ENCODE measurements at regions not wholly inside any gene's neighbourhood (a gene's known extent, or its start where the extent isn't known, plus 50 kb on each side); places are given as distances from the start of the nearest gene placed in this dataset.

DNA sequence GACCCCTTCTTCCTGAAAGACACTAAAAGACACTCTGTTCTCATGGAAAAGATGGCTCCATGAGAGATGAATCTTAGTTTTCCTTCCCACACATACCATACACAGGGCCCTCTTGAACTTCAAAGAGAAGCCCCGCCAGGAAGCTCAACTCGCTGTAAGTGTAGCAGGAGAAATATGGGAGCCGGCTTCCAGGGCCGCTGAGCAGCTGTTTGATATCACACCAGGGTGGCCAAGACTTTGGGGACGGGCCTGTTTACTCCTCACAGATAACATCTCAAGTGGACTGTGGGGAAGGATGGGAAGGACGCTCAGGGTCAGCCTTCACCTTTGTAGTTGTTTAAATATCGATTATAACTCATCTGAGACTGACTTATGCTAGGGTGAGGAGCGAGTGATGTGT lies 235.5 kb upstream of the TBX3 start:
- TF ChIP-seq ZFP3 (CRISPR knock-in tag; IDR thresholded peaks at IDR 0.05) = no peak
- TF ChIP-seq TCF4 (CRISPR knock-in tag; IDR thresholded peaks at IDR 0.05; ENCODE audit: borderline replicate concordance) = no peak
- no peak for TF ChIP-seq ARNTL (CRISPR knock-in tag; IDR thresholded peaks at IDR 0.05; ENCODE audit: borderline replicate concordance, low read depth)
- TF ChIP-seq, protein P1, sequence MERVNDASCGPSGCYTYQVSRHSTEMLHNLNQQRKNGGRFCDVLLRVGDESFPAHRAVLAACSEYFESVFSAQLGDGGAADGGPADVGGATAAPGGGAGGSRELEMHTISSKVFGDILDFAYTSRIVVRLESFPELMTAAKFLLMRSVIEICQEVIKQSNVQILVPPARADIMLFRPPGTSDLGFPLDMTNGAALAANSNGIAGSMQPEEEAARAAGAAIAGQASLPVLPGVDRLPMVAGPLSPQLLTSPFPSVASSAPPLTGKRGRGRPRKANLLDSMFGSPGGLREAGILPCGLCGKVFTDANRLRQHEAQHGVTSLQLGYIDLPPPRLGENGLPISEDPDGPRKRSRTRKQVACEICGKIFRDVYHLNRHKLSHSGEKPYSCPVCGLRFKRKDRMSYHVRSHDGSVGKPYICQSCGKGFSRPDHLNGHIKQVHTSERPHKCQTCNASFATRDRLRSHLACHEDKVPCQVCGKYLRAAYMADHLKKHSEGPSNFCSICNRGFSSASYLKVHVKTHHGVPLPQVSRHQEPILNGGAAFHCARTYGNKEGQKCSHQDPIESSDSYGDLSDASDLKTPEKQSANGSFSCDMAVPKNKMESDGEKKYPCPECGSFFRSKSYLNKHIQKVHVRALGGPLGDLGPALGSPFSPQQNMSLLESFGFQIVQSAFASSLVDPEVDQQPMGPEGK (CRISPR knock-in tag; IDR thresholded peaks at IDR 0.05; ENCODE audit: borderline replicate concordance) = no peak
- no peak for TF ChIP-seq ZNF70 (CRISPR knock-in tag; IDR thresholded peaks at IDR 0.05)
- no peak for TF ChIP-seq GLIS3 (CRISPR knock-in tag; IDR thresholded peaks at IDR 0.05)
- no peak for TF ChIP-seq RARB (CRISPR knock-in tag; IDR thresholded peaks at IDR 0.05)
- TF ChIP-seq, protein P2, sequence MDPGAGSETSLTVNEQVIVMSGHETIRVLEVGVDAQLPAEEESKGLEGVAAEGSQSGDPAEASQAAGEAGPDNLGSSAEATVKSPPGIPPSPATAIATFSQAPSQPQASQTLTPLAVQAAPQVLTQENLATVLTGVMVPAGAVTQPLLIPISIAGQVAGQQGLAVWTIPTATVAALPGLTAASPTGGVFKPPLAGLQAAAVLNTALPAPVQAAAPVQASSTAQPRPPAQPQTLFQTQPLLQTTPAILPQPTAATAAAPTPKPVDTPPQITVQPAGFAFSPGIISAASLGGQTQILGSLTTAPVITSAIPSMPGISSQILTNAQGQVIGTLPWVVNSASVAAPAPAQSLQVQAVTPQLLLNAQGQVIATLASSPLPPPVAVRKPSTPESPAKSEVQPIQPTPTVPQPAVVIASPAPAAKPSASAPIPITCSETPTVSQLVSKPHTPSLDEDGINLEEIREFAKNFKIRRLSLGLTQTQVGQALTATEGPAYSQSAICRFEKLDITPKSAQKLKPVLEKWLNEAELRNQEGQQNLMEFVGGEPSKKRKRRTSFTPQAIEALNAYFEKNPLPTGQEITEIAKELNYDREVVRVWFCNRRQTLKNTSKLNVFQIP (CRISPR knock-in tag; IDR thresholded peaks at IDR 0.05; ENCODE audit: borderline replicate concordance, low read depth) = no peak
- no peak for TF ChIP-seq ZNF565 (CRISPR knock-in tag; conservative IDR thresholded peaks at IDR 0.05; ENCODE audit: low read depth)
- TF ChIP-seq ZNF8 (CRISPR knock-in tag; IDR thresholded peaks at IDR 0.05) = no peak
- TF ChIP-seq ZFP30 (CRISPR knock-in tag; IDR thresholded peaks at IDR 0.05) = no peak
- TF ChIP-seq BACH2 (CRISPR knock-in tag; IDR thresholded peaks at IDR 0.05; ENCODE audit: borderline replicate concordance) = no peak
- no peak for TF ChIP-seq TOX (CRISPR knock-in tag; IDR thresholded peaks at IDR 0.05; ENCODE audit: borderline replicate concordance)
- ATAC-seq = no peak

DNA sequence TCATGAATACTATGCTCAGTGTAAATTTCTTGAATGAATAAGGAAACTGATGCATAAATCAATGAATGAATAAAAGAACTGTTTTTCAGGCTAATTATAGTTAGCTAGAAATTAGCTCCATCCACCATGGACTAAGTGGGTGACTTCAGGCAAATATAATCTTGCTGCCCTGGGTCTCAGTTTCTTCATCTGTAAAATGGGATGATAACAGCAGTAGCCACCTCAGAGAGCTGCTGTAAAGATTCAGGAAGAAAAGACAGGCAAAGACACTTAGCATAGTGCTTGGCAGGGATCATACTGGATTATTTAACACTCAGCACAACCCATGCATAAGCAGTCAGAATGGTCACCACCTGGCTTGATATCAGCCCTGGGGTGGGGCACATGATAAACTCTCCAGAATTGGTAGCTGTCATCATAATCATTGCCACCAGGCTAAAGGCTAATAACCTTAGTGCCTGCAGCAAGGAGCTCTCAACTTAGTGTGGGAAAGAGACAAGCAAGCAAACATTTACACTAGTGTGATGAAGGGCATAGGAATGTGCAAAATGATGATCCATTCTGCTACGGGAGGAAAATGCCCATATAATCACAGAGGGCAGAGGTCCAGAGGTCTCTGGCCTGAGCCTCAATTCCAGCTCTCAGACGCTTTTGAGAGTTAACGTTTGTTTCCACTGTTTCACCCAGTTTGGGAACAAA lies 234.7 kb upstream of the TBX3 start:
- peak; percentile 51 for ATAC-seq
- no peak for TF ChIP-seq CSDC2 (CRISPR knock-in tag; IDR thresholded peaks at IDR 0.05)
- TF ChIP-seq, protein P1 (CRISPR knock-in tag; IDR thresholded peaks at IDR 0.05; ENCODE audit: borderline replicate concordance) = no peak
- no peak for TF ChIP-seq ZNF70 (CRISPR knock-in tag; IDR thresholded peaks at IDR 0.05)
- no peak for TF ChIP-seq TCF4 (CRISPR knock-in tag; IDR thresholded peaks at IDR 0.05; ENCODE audit: borderline replicate concordance)
- TF ChIP-seq ISL1 (CRISPR knock-in tag; IDR thresholded peaks at IDR 0.05) = no peak
- no peak for TF ChIP-seq OSR1 (CRISPR knock-in tag; IDR thresholded peaks at IDR 0.05)
- TF ChIP-seq, protein P2 (CRISPR knock-in tag; IDR thresholded peaks at IDR 0.05; ENCODE audit: borderline replicate concordance, low read depth) = no peak

DNA sequence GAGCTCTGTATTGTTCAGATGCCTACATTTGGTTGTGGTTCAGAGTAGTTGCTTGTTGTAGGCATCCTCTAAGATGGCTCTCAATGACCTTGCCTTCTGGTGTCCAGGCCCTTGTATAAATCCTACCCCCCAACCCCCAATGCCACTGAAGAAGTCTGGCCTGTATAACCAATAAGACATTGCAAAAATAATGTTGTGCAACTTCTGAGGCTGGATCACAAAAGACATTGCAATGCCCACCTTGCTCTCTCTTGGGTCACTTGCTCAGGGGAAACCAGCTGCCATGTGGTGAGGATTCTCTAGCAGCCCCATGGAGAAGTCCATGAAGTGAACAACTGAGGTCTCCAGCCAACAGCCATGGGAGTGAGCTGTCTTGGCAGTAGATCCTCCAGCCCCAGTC lies 234.0 kb upstream of the TBX3 start:
- ATAC-seq = no peak
- TF ChIP-seq, protein P1 (CRISPR knock-in tag; IDR thresholded peaks at IDR 0.05; ENCODE audit: borderline replicate concordance) = no peak
- TF ChIP-seq PPARA (CRISPR knock-in tag; IDR thresholded peaks at IDR 0.05; ENCODE audit: borderline replicate concordance) = no peak
- TF ChIP-seq SNAI2 (CRISPR knock-in tag; IDR thresholded peaks at IDR 0.05) = no peak
- TF ChIP-seq ZFP3 (CRISPR knock-in tag; IDR thresholded peaks at IDR 0.05) = no peak

DNA sequence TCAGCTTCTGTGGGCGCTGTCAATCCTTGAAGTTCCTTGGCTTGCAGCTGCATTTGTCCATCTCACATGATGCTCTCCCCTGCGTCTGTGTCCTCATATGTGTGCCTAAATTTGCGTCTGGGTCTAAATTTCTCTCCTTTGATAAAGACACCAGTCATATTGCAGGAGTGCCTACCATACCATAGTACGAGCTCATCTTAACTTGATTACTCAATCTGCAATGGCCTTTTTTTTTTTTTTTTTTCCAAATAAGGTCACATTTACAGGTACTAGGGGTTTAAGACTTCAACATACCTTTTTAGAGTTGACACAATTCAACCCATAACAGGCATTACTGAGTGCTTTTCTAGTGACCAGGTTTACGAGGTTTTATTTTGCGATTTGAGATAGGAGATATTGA lies 233.3 kb upstream of the TBX3 start:
- no peak for ATAC-seq
- TF ChIP-seq PPARA (CRISPR knock-in tag; IDR thresholded peaks at IDR 0.05; ENCODE audit: borderline replicate concordance) (no peak), CSDC2 (CRISPR knock-in tag; IDR thresholded peaks at IDR 0.05) (no peak), ESRRG (CRISPR knock-in tag; IDR thresholded peaks at IDR 0.05) (no peak), ZFP30 (CRISPR knock-in tag; IDR thresholded peaks at IDR 0.05) (no peak), ISL1 (CRISPR knock-in tag; IDR thresholded peaks at IDR 0.05) (no peak), TOX (CRISPR knock-in tag; IDR thresholded peaks at IDR 0.05; ENCODE audit: borderline replicate concordance) (no peak), BACH2 (CRISPR knock-in tag; IDR thresholded peaks at IDR 0.05; ENCODE audit: borderline replicate concordance) (no peak)
- TF ChIP-seq, protein P1 (CRISPR knock-in tag; IDR thresholded peaks at IDR 0.05; ENCODE audit: borderline replicate concordance) = no peak
- TF ChIP-seq, protein P3, sequence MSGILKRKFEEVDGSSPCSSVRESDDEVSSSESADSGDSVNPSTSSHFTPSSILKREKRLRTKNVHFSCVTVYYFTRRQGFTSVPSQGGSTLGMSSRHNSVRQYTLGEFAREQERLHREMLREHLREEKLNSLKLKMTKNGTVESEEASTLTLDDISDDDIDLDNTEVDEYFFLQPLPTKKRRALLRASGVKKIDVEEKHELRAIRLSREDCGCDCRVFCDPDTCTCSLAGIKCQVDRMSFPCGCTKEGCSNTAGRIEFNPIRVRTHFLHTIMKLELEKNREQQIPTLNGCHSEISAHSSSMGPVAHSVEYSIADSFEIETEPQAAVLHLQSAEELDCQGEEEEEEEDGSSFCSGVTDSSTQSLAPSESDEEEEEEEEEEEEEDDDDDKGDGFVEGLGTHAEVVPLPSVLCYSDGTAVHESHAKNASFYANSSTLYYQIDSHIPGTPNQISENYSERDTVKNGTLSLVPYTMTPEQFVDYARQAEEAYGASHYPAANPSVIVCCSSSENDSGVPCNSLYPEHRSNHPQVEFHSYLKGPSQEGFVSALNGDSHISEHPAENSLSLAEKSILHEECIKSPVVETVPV (CRISPR knock-in tag; IDR thresholded peaks at IDR 0.05) = no peak
- TF ChIP-seq, protein P4, sequence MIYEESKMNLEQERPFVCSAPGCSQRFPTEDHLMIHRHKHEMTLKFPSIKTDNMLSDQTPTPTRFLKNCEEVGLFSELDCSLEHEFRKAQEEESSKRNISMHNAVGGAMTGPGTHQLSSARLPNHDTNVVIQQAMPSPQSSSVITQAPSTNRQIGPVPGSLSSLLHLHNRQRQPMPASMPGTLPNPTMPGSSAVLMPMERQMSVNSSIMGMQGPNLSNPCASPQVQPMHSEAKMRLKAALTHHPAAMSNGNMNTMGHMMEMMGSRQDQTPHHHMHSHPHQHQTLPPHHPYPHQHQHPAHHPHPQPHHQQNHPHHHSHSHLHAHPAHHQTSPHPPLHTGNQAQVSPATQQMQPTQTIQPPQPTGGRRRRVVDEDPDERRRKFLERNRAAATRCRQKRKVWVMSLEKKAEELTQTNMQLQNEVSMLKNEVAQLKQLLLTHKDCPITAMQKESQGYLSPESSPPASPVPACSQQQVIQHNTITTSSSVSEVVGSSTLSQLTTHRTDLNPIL (CRISPR knock-in tag; IDR thresholded peaks at IDR 0.05; ENCODE audit: low read depth) = no peak
